Effector memory CD4-positive, alpha-beta T cell (primary cell): ENCODE measurements at regions not wholly inside any gene's neighbourhood (a gene's known extent, or its start where the extent isn't known, plus 50 kb on each side); places are given as distances from the start of the nearest gene placed in this dataset.

ENCODE experiments used
- DNase-seq, 3 donors: peaks; one replicate each; pipeline ENCODE4 v3.0.0-alpha.2; 2020
- H3K27ac ChIP-seq: 2 replicates; pipeline ENCODE4 v1.7.0; 2013; ENCODE audit warnings: mild to moderate bottlenecking, low read length, moderate library complexity; ENCODE audit not compliant: insufficient read depth, poor library complexity, severe bottlenecking
- H3K27me3 ChIP-seq: replicated peaks from 2 replicates; pipeline ENCODE4 v1.7.0; 2013; ENCODE audit warnings: mild to moderate bottlenecking, low read length; ENCODE audit not compliant: insufficient read depth, control insufficient read depth, poor library complexity, severe bottlenecking
- H3K36me3 ChIP-seq: 2 replicates; pipeline ENCODE4 v1.7.0; 2013; ENCODE audit warnings: mild to moderate bottlenecking, low read length, moderate library complexity; ENCODE audit not compliant: control insufficient read depth, insufficient read depth
- H3K4me1 ChIP-seq: 2 replicates; pipeline ENCODE4 v1.7.0; 2013; ENCODE audit warnings: low read length, mild to moderate bottlenecking; ENCODE audit not compliant: control insufficient read depth, insufficient read depth, poor library complexity, severe bottlenecking
- H3K4me3 ChIP-seq: 2 replicates; pipeline ENCODE4 v1.7.0; 2013; ENCODE audit warnings: low read length, low read depth, mild to moderate bottlenecking; ENCODE audit not compliant: insufficient read depth, poor library complexity, severe bottlenecking
- H3K9me3 ChIP-seq: 2 replicates; pipeline ENCODE4 v1.7.0; 2013; ENCODE audit warnings: mild to moderate bottlenecking, low read length, moderate library complexity; ENCODE audit not compliant: control insufficient read depth

DNA sequence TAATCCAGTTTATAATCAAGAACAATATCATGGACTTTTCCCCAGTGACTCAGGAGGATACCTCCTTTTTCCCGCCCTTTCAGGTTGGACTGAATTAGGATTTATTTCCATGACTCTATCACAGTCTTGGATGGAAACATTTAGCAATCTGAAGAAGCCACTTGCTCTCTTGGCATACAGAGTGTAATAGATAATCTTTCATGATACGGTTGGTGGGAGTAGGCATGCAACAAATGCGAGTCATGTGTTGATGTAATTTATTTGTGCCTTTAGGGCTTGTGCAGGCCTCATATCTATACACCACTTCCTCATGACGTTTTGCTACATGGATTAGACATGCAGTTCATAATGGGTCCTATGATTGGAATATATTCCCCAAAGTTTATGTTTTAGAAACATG, 54.2 kb upstream of the MCTP2 start:
- H3K27me3 ChIP-seq: no peaks in the 10 kb centered on the region
- H3K4me3 ChIP-seq: no peak overlapping the region
- no peaks in the 10 kb centered on the region for H3K4me1 ChIP-seq
- no peak for DNase-seq
- no peaks in the 10 kb centered on the region for H3K9me3 ChIP-seq
- no peak overlapping the region for H3K27ac ChIP-seq
- no peaks in the 10 kb centered on the region for H3K36me3 ChIP-seq

DNA sequence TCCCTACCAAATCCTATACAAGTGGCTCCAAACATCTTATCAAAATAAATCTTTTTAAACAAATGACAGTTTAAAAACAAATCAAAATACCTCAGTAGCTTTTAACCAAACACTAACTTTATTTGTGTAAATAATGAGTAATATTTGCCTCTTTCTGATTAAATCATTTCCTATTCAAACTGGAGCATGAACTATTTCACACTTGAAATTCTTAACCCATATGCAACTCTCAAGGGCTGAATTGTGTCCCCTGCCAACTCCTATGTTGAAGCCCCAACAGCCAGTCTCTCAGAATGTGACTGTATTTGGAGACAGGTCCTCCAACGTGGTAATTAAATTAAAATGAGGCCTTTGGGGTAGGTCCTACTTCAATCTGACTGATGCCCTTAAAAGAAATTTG, 55.9 kb upstream of the MCTP2 start:
- Histone ChIP-seq H3K9me3 (no peaks in the 10 kb centered on the region), H3K27ac (no peak overlapping the region), H3K4me1 (no peaks in the 10 kb centered on the region), H3K4me3 (no peak overlapping the region), H3K36me3 (no peaks in the 10 kb centered on the region), H3K27me3 (no peaks in the 10 kb centered on the region)
- no peak for DNase-seq

DNA sequence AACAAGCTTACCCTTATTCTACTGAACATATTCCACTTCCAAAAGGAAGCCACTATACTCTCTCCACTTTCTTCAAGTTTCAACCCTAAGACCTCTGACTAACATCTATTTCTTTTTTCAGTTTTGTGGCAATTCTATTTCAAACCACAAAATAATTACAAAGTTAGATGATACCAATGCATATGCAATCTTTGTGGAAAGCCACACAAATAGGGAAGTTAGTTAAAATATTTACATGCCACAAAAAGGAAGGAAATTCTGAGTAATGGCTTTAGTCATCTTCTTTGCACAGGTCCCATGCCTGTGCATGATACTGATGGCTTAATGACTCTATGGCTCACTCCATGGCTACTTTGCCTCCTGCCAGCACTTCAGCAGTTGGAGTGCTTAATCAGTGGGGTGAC, 57.0 kb upstream of the MCTP2 start:
- DNase-seq: no peak
- no peak overlapping the region for H3K27ac ChIP-seq
- H3K4me1 ChIP-seq: no peaks in the 10 kb centered on the region
- H3K27me3 ChIP-seq: no peaks in the 10 kb centered on the region
- H3K4me3 ChIP-seq: no peak overlapping the region
- no peaks in the 10 kb centered on the region for H3K36me3 ChIP-seq
- H3K9me3 ChIP-seq: no peaks in the 10 kb centered on the region

- H3K36me3 ChIP-seq: no peaks in the 10 kb centered on the region
- no peak overlapping the region for H3K27ac ChIP-seq
- no peaks in the 10 kb centered on the region for H3K27me3 ChIP-seq
- no peak overlapping the region for H3K4me3 ChIP-seq
- no peaks in the 10 kb centered on the region for H3K9me3 ChIP-seq
- DNase-seq: no peak
- no peaks in the 10 kb centered on the region for H3K4me1 ChIP-seq
These were observed 63.1 kb upstream of the MCTP2 start for GRCh38 chr15:94168250-94168649.

- no peak overlapping the region for H3K27ac ChIP-seq
- H3K9me3 ChIP-seq: no peaks in the 10 kb centered on the region
- no peaks in the 10 kb centered on the region for H3K36me3 ChIP-seq
- H3K4me3 ChIP-seq: no peak overlapping the region
- H3K27me3 ChIP-seq: no peaks in the 10 kb centered on the region
- H3K4me1 ChIP-seq: no peaks in the 10 kb centered on the region
- DNase-seq: no peak
These were observed 66.4 kb upstream of the MCTP2 start for GRCh38 chr15:94164971-94165370.

GRCh38 chr15:94164202-94164807, 67.1 kb upstream of the MCTP2 start:
- no peak overlapping the region for H3K27ac ChIP-seq
- H3K4me3 ChIP-seq: no peak overlapping the region
- peaks cover 2% of the 10 kb centered on the region for H3K27me3 ChIP-seq
- H3K9me3 ChIP-seq: no peaks in the 10 kb centered on the region
- peak; percentile 7 to 42 (median 19) for DNase-seq
- H3K4me1 ChIP-seq: no peaks in the 10 kb centered on the region
- no peaks in the 10 kb centered on the region for H3K36me3 ChIP-seq

DNA sequence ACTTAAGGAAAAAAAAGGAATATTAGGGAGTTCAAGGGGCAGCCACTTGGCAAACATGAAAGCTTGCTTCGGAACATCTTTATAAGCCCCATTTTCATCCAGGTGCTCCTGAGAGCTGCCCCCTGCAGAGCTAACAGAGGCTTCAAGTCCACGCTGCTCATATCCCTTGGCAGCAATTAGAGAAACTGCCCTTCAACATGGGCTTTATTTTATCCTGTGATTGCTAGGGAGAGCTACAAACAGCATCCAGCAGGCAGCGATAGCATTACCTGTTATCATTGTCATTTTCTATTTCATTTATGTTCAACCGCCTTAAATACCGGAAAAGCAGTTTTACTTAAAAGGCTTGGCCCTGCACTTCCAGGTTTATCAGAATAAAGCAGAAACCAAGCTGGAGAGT, 68.4 kb upstream of the MCTP2 start:
- Histone ChIP-seq H3K4me1 (no peaks in the 10 kb centered on the region), H3K9me3 (no peaks in the 10 kb centered on the region), H3K4me3 (no peak overlapping the region), H3K27me3 (peaks cover 2% of the 10 kb centered on the region), H3K36me3 (no peaks in the 10 kb centered on the region), H3K27ac (no peak overlapping the region)
- DNase-seq: no peak

DNA sequence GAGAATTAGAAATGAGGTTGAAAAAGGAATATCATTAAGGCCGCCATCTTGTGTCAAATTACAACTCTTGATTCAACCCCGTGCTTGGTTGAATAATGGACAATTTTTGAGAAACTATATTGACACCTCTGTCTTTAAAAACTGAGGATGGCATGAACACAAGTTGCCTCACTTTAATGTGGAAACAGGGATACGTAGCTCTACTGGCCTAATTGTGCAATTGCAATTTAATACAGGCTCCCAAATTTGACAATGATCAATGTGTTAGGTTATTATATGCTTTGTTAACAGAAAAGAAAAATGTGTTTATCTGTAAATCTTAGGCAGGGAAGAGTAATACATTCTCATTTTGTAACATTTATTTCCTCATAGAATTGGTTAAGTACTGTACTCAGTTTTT, 77.1 kb upstream of the MCTP2 start:
- Histone ChIP-seq H3K9me3 (no peaks in the 10 kb centered on the region), H3K27me3 (no peaks in the 10 kb centered on the region), H3K36me3 (no peaks in the 10 kb centered on the region), H3K4me3 (no peak overlapping the region), H3K4me1 (no peaks in the 10 kb centered on the region), H3K27ac (no peak overlapping the region)
- DNase-seq: no peak

- Histone ChIP-seq H3K4me3 (no peak overlapping the region), H3K27ac (no peak overlapping the region), H3K36me3 (no peaks in the 10 kb centered on the region), H3K4me1 (no peaks in the 10 kb centered on the region), H3K27me3 (no peaks in the 10 kb centered on the region), H3K9me3 (no peaks in the 10 kb centered on the region)
- no peak for DNase-seq
These were observed 86.3 kb upstream of the MCTP2 start for GRCh38 chr15:94145046-94145445.

- DNase-seq: no peak
- Histone ChIP-seq H3K27ac (no peak overlapping the region), H3K27me3 (no peaks in the 10 kb centered on the region), H3K4me1 (no peaks in the 10 kb centered on the region), H3K4me3 (no peak overlapping the region), H3K9me3 (no peaks in the 10 kb centered on the region), H3K36me3 (no peaks in the 10 kb centered on the region)
These were observed 89.6 kb upstream of the MCTP2 start for GRCh38 chr15:94141802-94142201.
